ENCODE measurements at regions not wholly inside any gene's neighbourhood (a gene's known extent, or its start where the extent isn't known, plus 50 kb on each side); places are given as distances from the start of the nearest gene placed in this dataset.

DNA sequence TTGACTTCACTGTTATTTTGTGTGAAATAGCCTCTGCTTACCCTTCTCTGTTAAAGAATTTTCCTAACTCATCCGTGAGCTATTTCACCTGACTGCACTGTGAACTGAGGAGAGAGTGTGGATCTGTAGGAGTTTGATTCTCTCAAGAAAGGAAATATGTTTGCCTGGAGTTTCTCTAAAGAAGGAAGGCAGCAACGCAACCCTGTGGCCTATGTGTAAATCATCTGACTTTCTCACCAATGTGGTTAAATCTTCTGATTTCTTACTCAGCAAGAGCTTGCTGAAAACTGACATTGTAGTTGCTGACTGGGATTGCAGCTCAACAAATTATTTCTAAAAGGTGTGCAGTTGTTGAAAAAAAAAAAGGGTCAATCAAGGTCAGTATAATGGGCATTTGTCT is 153.9 kb upstream of the PELI1 start:
- TF ChIP-seq, protein P1, sequence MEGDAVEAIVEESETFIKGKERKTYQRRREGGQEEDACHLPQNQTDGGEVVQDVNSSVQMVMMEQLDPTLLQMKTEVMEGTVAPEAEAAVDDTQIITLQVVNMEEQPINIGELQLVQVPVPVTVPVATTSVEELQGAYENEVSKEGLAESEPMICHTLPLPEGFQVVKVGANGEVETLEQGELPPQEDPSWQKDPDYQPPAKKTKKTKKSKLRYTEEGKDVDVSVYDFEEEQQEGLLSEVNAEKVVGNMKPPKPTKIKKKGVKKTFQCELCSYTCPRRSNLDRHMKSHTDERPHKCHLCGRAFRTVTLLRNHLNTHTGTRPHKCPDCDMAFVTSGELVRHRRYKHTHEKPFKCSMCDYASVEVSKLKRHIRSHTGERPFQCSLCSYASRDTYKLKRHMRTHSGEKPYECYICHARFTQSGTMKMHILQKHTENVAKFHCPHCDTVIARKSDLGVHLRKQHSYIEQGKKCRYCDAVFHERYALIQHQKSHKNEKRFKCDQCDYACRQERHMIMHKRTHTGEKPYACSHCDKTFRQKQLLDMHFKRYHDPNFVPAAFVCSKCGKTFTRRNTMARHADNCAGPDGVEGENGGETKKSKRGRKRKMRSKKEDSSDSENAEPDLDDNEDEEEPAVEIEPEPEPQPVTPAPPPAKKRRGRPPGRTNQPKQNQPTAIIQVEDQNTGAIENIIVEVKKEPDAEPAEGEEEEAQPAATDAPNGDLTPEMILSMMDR (IDR thresholded peaks at IDR 0.05): no peak
- no peak for TF ChIP-seq ZFX (IDR thresholded peaks at IDR 0.05; ENCODE audit: borderline replicate concordance)

Measured in 22Rv1 (cell line).